SH-SY5Y (cell line): ENCODE measurements at regions not wholly inside any gene's neighbourhood (a gene's known extent, or its start where the extent isn't known, plus 50 kb on each side); places are given as distances from the start of the nearest gene placed in this dataset.

Source experiments
- GATA2 ChIP-seq: IDR thresholded peaks from 2 replicates; pipeline ENCODE4 v1.6.1; 2011; ENCODE audit warnings: mild to moderate bottlenecking, low read depth, low read length
- GATA3 ChIP-seq: IDR thresholded peaks from 2 replicates; pipeline ENCODE4 v1.6.1; 2011; ENCODE audit warnings: low read depth, mild to moderate bottlenecking, low read length, moderate library complexity

DNA sequence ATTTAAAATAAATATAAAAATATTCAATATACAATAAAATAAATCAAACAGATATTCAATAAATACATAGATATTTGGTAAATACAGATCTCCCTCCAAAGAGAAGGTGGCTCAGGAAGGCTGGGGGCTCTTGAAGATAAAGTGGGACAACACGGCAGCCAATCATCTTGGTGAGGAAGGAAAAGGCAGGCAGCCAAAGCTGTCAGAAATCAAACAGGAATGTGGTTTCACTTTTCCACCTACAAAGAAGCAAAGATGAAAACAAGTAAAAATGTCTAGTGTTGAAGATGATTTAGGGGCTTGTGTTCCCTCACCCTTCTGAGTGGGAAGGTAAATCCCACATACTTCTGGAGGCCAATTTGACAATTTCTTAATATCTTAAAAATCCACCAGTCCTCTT is 85.7 kb downstream of the B3GNT2 start:
- TF ChIP-seq GATA3 (no peak), GATA2 (no peak)
